ENCODE measurements at regions not wholly inside any gene's neighbourhood (a gene's known extent, or its start where the extent isn't known, plus 50 kb on each side); places are given as distances from the start of the nearest gene placed in this dataset.

DNA sequence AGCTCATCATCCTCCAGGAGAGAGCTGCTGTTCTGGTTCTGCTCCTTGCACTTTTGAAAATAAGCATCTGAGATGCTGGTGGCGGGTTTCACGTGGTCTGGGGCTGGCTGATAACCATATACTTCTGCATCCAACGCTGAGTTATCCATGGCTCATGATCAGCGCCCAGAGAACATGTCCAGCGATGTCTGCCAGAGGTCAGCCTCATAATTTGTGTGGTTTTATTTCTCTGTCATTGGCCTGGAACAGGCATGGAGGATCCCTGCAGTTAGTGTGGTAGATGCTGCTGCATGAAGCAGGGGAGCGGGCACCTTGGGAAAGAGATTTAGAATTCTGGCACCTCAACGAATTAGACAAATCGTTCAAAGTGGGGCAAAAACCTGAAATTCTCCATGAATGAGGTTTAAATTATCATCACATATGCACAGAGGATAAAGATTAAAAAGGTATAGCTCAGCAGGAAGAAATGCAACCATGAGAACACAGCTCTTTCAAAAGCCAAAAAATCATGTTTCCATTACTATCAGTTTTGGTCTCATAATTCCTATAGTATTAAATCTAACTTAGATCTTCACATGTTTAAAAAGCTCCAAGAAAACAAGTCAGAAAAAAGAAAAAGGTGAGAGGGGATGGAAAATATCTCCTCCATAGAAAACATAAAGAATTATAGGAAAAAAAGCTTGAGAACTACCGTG, 157.2 kb downstream of the SOD2 start:
- TF ChIP-seq SUZ12 (IDR thresholded peaks at IDR 0.05; ENCODE audit: extremely low read depth, insufficient read depth, insufficient read length), result no peak
- no peak for TF ChIP-seq ZNF274 (IDR thresholded peaks at IDR 0.05; ENCODE audit: low read depth, low read length)

Measured in NT2/D1 (cell line).